ENCODE measurements at regions not wholly inside any gene's neighbourhood (a gene's known extent, or its start where the extent isn't known, plus 50 kb on each side); places are given as distances from the start of the nearest gene placed in this dataset.

- no peak for DNase-seq
These were observed 339.4 kb downstream of the SEC14L1 start for GRCh38 chr17:77480199-77480508.

- no peak for DNase-seq
These were observed 339.9 kb downstream of the SEC14L1 start for GRCh38 chr17:77480509-77481215.

GRCh38 chr17:77481476-77482374 is 341.0 kb downstream of the SEC14L1 start:
- DNase-seq, result no peak

GRCh38 chr17:77482375-77483127 is 341.8 kb downstream of the SEC14L1 start:
- DNase-seq, result no peak

GRCh38 chr17:77483128-77483598 is 342.4 kb downstream of the SEC14L1 start:
- no peak for DNase-seq

GRCh38 chr17:77484111-77484510 is 343.3 kb downstream of the SEC14L1 start:
- no peak for DNase-seq

GRCh38 chr17:77485089-77485833 is 344.5 kb downstream of the SEC14L1 start:
- no peak for DNase-seq

GRCh38 chr17:77487211-77487629 is 346.5 kb downstream of the SEC14L1 start:
- DNase-seq, result no peak

- DNase-seq, result no peak
These were observed 347.1 kb downstream of the SEC14L1 start for GRCh38 chr17:77487677-77488530.

GRCh38 chr17:77488531-77489238 is 347.9 kb downstream of the SEC14L1 start:
- DNase-seq, result no peak

- DNase-seq, result no peak
These were observed 348.6 kb downstream of the SEC14L1 start for GRCh38 chr17:77489239-77489892.

- no peak for DNase-seq
These were observed 349.1 kb downstream of the SEC14L1 start for GRCh38 chr17:77489893-77490255.

- DNase-seq, result no peak
These were observed 349.8 kb downstream of the SEC14L1 start for GRCh38 chr17:77490361-77491183.

GRCh38 chr17:77491921-77492445 is 351.2 kb downstream of the SEC14L1 start:
- no peak for DNase-seq

GRCh38 chr17:77492446-77493237 is 351.9 kb downstream of the SEC14L1 start:
- no peak for DNase-seq

GRCh38 chr17:77493238-77493820 is 352.6 kb downstream of the SEC14L1 start:
- no peak for DNase-seq

GRCh38 chr17:77493901-77494663 is 353.3 kb downstream of the SEC14L1 start:
- no peak for DNase-seq

Measured in 8988T (cell line).